Activated CD4-positive, alpha-beta T cell treated with anti-CD3 and anti-CD28 coated beads for 36 hours (primary cell): ENCODE measurements at regions not wholly inside any gene's neighbourhood (a gene's known extent, or its start where the extent isn't known, plus 50 kb on each side); places are given as distances from the start of the nearest gene placed in this dataset.

Experiments used
- ATAC-seq: fragments of 200-7000 bp; cut with Tn5 transposase; one replicate; pipeline ENCODE4 v1.10.0; 2021; ENCODE audit warnings: mild to moderate bottlenecking, moderate library complexity
- CTCF ChIA-PET: fragments of 350-600 bp; sonication (Branson Sonifier 250); formaldehyde crosslinking; loops from one replicate; lab custom pipeline; 2021; ENCODE audit warnings: antibody characterized with exemption; lab: Charles Lee
- POLR2A ChIA-PET: fragments of 350-600 bp; sonication (Branson Sonifier 250); formaldehyde crosslinking; loops from one replicate; lab custom pipeline; 2021; ENCODE audit warnings: antibody characterized with exemption, inconsistent platforms; lab: Charles Lee
- DNase-seq: peaks from one replicate; pipeline ENCODE4 v3.0.0-alpha.2; 2020
- H3K27ac Mint-ChIP-seq: one replicate; pipeline ENCODE4 v1.8.0; 2021; ENCODE audit warnings: mixed read lengths
- H3K27me3 Mint-ChIP-seq: one replicate; pipeline ENCODE4 v1.8.0; 2021; ENCODE audit warnings: mixed read lengths
- H3K36me3 Mint-ChIP-seq: one replicate; pipeline ENCODE4 v1.8.0; 2021; ENCODE audit warnings: low read depth, mixed read lengths
- H3K4me1 Mint-ChIP-seq: one replicate; pipeline ENCODE4 v1.8.0; 2021; ENCODE audit warnings: mixed read lengths
- H3K4me3 Mint-ChIP-seq: one replicate; pipeline ENCODE4 v1.8.0; 2021; ENCODE audit warnings: mild to moderate bottlenecking, moderate library complexity, mixed read lengths
- H3K9me3 Mint-ChIP-seq: one replicate; pipeline ENCODE4 v1.8.0; 2021; ENCODE audit warnings: low read depth, mixed read lengths
- intact Hi-C, 2 experiments: fragments of 100-400 bp; cut with DNase I in 1 of 2; cut with micrococcal nuclease in 1 of 2; formaldehyde crosslinking; loops; one replicate each; pipeline versions ENCODE4 v1.14.2 to v1.15.1; 2022 to 2024; cut with DNase I, micrococcal nuclease

DNA sequence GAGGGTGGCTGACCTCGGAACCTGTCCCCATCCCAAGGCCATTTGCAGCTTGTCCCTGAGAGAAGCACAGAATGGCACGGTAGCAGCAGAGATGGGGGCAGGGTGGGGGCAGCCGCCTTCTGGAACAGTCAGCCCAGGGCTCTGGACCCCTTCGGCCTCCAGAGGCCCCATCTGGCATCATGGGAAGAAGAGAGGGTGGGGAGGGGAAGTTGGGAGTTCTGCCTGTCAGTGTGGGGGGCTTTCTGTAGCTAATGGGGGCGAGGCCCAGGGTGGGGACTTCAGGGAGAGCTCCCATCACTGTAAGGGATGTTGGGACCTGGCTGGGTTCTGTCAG lies 62.9 kb upstream of the ADRA2C start:
- DNase-seq (no peak), ATAC-seq (no peak)
- ChIA-PET CTCF (no interaction called here), POLR2A (no interaction called here)
- Mint-ChIP-seq H3K27me3 (peaks cover 7% of the 10 kb centered on the region), H3K36me3 (no peaks in the 10 kb centered on the region), H3K9me3 (no peaks in the 10 kb centered on the region), H3K4me3 (no peak overlapping the region), H3K27ac (no peak overlapping the region), H3K4me1 (no peaks in the 10 kb centered on the region)
- intact Hi-C loops: no loop called here

DNA sequence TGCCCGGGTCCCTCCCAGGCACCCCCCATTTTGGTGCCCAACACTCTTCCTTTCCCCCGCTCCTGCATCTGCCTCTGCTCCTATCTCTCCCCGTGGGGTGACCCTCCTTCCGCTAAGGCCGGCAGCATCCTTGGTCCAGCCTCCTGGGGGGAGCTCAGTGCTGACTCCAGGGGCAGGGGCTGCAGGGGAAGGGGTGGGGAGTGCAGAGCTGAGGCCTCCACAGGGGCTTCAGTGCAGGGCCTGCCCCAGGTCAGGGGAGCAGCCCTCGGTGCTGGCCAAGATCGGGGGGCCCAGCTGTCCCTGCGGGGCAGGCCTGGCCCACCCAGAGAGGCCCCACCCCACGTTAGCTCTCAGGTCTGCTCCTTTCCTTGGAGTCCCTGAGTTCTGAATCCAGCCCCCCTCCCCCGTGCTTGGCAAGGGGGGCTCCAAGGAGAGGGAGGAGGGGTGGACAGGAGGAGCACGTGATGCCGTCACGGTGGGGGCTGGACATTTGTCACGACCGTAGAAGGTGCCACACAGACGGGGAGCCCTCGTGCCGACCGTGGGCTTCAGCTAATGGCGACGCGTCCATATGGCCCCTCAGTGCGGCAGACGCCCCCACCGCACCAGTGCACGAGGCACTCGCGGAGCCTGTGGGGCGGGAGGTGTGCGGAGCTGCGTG lies 63.5 kb upstream of the ADRA2C start:
- H3K4me1 Mint-ChIP-seq: no peaks in the 10 kb centered on the region
- ATAC-seq (no peak), DNase-seq (no peak)
- ChIA-PET POLR2A (no interaction called here), CTCF (no interaction called here)
- no peak overlapping the region for H3K4me3 Mint-ChIP-seq
- no peak overlapping the region for H3K27ac Mint-ChIP-seq
- H3K27me3 Mint-ChIP-seq: peaks cover 7% of the 10 kb centered on the region
- H3K36me3 Mint-ChIP-seq: no peaks in the 10 kb centered on the region
- no peaks in the 10 kb centered on the region for H3K9me3 Mint-ChIP-seq
- intact Hi-C loops: no loop called here

DNA sequence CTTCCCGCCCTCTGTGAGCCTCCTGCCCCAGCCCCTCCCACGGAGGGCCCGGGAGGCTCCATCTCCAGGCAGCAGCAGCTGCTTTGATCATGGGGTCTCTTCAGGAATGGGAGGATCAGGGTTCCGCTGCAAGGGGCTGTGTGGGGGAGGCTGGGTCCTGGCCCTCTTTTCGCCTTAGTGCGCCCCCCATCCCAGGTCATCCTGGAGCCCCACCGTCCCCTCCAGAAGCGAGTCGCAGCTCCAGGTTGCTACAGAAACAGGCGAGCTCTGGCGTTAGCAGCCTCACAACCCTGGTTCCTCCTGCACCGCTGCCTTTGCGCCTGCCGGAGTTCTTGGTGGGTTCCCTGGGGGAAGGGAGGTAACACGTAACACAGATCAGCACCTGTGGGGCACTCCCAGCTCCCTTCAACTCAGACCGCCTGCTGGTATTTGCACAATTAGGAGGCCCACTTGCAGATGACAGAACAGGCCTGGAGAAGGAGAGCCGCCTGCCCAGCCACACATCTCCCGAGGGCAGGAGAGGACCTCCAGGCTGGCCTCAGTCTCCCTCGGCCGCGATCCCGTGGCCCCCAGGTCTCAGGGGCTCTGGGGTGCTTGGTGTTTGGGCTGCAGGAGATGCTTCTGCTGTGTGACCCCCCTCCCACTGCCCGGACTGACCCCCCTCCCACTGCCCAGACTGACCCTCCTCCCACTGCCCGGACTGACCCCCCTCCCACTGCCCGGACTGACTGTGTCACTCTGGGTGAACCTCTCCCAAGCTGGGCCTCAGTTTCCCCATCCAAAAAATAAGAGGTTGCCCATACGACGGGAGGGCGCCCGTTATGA lies 64.2 kb upstream of the ADRA2C start:
- Mint-ChIP-seq H3K9me3 (peaks cover 6% of the 10 kb centered on the region), H3K27me3 (peaks cover 12% of the 10 kb centered on the region), H3K36me3 (peaks cover under 1% of the 10 kb centered on the region), H3K4me3 (no peak overlapping the region), H3K27ac (no peak overlapping the region), H3K4me1 (no peaks in the 10 kb centered on the region)
- DNase-seq: no peak
- ATAC-seq: no peak
- ChIA-PET POLR2A (no interaction called here), CTCF (interaction anchor here (0.5 kb wide), 1 partner anchor 8 kb away, joined by 4 read pairs; no protein-coding TSS in a partner anchor)
- intact Hi-C loops: no loop called here

DNA sequence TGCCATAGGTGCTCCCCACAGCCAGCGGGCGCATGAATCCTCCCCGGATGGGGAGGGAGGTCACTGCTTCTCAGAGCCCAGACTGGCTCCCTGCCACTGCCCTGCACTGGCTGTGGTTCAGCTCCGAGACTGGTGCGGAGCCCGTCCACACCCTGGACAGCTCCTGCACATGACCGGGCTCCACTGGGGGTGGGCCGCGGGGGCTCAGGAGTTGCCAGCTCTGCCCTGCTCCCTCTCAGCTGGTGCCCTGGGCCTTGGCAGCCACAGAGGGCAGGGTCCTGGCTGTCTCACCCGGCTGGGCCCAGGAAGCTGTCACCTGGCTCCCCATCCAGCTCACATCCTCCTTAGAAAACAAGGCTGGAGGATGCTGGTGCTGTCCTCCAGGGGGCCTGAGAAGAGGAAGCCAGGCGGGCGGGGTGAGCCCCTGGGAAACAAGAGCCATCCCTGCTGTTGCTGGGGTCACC lies 64.9 kb upstream of the ADRA2C start:
- DNase-seq (no peak), ATAC-seq (no peak)
- no peak overlapping the region for H3K27ac Mint-ChIP-seq
- H3K27me3 Mint-ChIP-seq: peaks cover 15% of the 10 kb centered on the region
- peaks cover 2% of the 10 kb centered on the region for H3K36me3 Mint-ChIP-seq
- ChIA-PET POLR2A (no interaction called here), CTCF (no interaction called here)
- no peaks in the 10 kb centered on the region for H3K4me1 Mint-ChIP-seq
- no peak overlapping the region for H3K4me3 Mint-ChIP-seq
- peaks cover 8% of the 10 kb centered on the region for H3K9me3 Mint-ChIP-seq
- intact Hi-C loops: no loop called here

DNA sequence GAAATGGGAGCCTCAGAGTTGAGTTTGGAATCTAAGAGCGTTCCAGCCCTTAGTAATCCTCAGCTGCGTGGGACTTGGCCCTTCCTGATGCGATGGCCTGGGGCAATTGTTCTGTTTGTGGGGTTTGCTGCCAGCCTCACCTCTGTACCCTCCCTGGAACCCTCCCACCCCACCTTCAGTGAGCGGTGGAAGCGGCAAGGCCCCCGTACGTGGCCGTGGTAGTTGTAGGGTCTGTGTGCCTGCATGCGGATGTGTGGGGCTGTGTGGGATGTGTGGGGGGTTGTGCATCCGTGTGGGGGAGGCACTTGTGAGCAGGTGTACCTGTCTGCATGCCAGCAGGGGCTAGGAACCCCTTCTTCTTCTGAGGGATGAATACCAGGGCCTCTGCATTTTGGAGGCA lies 65.4 kb upstream of the ADRA2C start:
- peaks cover 2% of the 10 kb centered on the region for H3K36me3 Mint-ChIP-seq

DNA sequence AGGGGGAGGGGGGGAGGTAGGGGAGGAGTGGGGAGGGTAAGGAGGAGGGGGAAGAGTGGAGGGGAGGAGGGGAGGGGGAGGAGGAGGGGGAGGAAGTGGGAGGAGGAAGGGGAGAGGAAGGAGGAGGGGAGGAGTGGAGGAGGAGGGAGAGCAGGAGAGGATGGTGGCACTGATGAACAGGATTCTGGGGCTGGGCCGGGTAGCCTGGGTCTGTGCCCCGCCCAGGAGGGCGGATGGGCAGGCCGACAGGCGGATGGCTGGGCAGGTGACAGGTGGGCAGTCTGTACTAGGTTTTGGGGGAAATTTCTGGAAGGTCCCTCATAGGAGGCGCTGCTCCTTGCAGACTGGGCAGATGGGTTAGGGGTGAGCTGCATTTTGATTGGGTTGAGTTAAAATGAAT lies 66.0 kb upstream of the ADRA2C start:
- ChIA-PET POLR2A (no interaction called here), CTCF (interaction anchor here (0.5 kb wide), 1 partner anchor 67 kb away, joined by 3 read pairs; no protein-coding TSS in a partner anchor)
- Mint-ChIP-seq H3K27ac (no peak overlapping the region), H3K4me1 (no peaks in the 10 kb centered on the region), H3K36me3 (peaks cover 2% of the 10 kb centered on the region), H3K4me3 (no peak overlapping the region), H3K9me3 (peaks cover 8% of the 10 kb centered on the region), H3K27me3 (peaks cover 15% of the 10 kb centered on the region)
- intact Hi-C loops: no loop called here
- DNase-seq (no peak), ATAC-seq (no peak)

More for the DNA sequence above, 65.4 kb upstream of the ADRA2C start:
- Mint-ChIP-seq H3K27me3 (peaks cover 15% of the 10 kb centered on the region), H3K4me3 (no peak overlapping the region), H3K27ac (no peak overlapping the region), H3K4me1 (no peaks in the 10 kb centered on the region), H3K9me3 (peaks cover 8% of the 10 kb centered on the region)
- POLR2A ChIA-PET: no interaction called here
- no peak for ATAC-seq
- intact Hi-C loops: no loop called here
- CTCF ChIA-PET: interaction anchor here (0.5 kb wide), 1 partner anchor 67 kb away, joined by 3 read pairs; no protein-coding TSS in a partner anchor
- DNase-seq: no peak

DNA sequence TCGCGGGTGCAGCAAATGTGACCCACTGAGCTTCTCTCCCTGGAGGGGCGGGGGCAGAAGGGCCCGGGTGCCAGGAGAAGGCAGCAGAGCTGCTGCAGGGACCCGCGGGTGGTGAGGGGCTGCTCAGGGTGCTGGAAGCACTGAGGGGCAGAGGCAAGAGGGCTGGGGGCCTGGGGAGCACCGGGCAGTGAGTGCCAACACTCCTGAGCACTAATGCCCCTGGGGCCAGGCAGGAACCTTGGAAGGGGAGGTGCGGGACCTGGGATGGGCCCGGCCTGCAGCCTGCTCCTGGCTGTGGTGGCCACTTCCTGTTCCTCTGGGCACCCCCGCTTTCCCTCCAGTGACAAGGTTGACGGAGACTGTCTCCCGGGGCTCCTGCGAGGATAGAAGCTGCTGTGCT lies 66.5 kb upstream of the ADRA2C start:
- no peaks in the 10 kb centered on the region for H3K4me1 Mint-ChIP-seq
- ATAC-seq: no peak
- H3K9me3 Mint-ChIP-seq: peaks cover 8% of the 10 kb centered on the region
- POLR2A ChIA-PET: no interaction called here
- no peak overlapping the region for H3K4me3 Mint-ChIP-seq
- H3K27me3 Mint-ChIP-seq: peaks cover 15% of the 10 kb centered on the region
- peaks cover 2% of the 10 kb centered on the region for H3K36me3 Mint-ChIP-seq
- intact Hi-C loops: no loop called here
- CTCF ChIA-PET: no interaction called here
- no peak overlapping the region for H3K27ac Mint-ChIP-seq
- DNase-seq: no peak

DNA sequence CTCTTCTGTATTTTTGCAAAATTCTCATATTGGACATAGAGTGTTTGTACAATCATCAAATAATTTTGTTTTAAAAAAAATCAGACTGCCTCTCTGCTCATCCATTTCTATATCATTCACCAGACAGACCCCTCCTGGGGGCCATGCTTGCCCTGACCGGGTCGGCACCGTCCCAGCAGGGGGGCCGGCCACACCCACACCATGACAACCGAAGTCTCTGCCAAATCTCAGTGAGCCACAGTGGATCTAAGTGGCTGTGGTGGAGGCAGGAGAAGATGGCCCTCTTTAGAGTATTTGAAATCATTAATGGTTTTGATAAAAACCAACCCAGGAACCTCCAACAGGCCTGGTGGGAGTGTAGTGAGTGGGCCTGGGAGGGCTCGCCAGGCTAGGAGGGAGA lies 66.9 kb upstream of the ADRA2C start:
- DNase-seq (no peak), ATAC-seq (no peak)
- CTCF ChIA-PET: no interaction called here
- no peak overlapping the region for H3K27ac Mint-ChIP-seq
- intact Hi-C loops: no loop called here
- H3K36me3 Mint-ChIP-seq: peaks cover 2% of the 10 kb centered on the region
- no peak overlapping the region for H3K4me3 Mint-ChIP-seq
- H3K27me3 Mint-ChIP-seq: peaks cover 15% of the 10 kb centered on the region
- POLR2A ChIA-PET: no interaction called here
- no peaks in the 10 kb centered on the region for H3K4me1 Mint-ChIP-seq
- H3K9me3 Mint-ChIP-seq: peaks cover 8% of the 10 kb centered on the region

DNA sequence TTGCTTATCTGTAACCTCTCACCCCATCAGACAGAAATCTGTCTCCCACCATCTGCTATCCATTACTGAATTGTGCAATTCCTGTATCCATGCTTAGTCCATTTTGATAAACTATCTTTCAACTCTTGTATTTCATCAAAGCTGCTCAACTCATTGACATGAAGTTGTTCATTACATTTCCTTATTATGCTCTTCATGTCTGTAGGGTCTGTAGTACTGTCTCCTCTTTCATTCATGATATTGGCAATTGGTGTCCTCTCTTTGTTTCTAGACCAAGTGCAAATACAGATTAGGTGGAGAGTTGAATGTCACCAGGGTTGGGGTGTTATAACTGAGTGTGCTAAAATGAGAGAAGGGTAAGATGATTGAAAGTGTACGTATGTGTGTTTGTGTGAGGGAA lies 69.2 kb upstream of the ADRA2C start:
- intact Hi-C loops: no loop called here

DNA sequence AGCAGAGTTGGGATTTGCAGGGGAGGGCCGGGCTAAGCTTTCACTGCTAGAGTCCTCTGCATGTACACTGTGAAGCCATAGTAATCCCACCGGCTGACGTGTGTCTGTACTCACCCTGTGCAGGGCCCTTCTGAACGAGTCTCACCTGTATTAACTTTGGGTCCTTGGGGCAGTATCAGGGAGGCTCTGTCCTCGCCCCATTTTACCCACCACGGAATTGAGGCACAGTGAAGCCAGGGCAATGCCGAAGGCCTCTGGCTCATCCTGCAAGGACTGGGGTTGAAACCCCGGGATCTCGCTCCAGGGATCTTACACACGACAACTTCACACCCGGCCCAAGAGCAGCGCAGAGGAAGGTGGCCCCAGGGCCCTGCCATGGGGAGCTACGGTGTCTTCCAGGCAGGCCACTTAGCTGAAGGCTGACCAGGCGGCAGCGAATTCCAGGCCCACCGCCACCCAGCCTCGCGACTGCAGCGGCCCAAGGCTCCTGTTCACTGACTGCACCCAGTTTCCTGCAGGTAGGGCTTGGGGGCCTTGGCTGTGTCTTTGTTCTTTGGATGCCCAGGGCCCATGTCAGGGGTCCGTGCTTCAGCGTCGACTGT lies 75.5 kb upstream of the ADRA2C start:
- Mint-ChIP-seq H3K27ac (no peak overlapping the region), H3K36me3 (no peaks in the 10 kb centered on the region), H3K27me3 (peaks cover 6% of the 10 kb centered on the region), H3K4me1 (no peaks in the 10 kb centered on the region), H3K9me3 (no peaks in the 10 kb centered on the region), H3K4me3 (no peak overlapping the region)
- intact Hi-C loops: no loop called here
- ChIA-PET POLR2A (no interaction called here), CTCF (no interaction called here)
- ATAC-seq: no peak
- DNase-seq: no peak

More for the DNA sequence above, 69.2 kb upstream of the ADRA2C start:
- H3K4me1 Mint-ChIP-seq: no peaks in the 10 kb centered on the region
- no peak overlapping the region for H3K27ac Mint-ChIP-seq
- ChIA-PET POLR2A (no interaction called here), CTCF (no interaction called here)
- H3K9me3 Mint-ChIP-seq: peaks cover 8% of the 10 kb centered on the region
- DNase-seq (no peak), ATAC-seq (no peak)
- H3K36me3 Mint-ChIP-seq: peaks cover 2% of the 10 kb centered on the region
- H3K27me3 Mint-ChIP-seq: peaks cover 21% of the 10 kb centered on the region
- no peak overlapping the region for H3K4me3 Mint-ChIP-seq

DNA sequence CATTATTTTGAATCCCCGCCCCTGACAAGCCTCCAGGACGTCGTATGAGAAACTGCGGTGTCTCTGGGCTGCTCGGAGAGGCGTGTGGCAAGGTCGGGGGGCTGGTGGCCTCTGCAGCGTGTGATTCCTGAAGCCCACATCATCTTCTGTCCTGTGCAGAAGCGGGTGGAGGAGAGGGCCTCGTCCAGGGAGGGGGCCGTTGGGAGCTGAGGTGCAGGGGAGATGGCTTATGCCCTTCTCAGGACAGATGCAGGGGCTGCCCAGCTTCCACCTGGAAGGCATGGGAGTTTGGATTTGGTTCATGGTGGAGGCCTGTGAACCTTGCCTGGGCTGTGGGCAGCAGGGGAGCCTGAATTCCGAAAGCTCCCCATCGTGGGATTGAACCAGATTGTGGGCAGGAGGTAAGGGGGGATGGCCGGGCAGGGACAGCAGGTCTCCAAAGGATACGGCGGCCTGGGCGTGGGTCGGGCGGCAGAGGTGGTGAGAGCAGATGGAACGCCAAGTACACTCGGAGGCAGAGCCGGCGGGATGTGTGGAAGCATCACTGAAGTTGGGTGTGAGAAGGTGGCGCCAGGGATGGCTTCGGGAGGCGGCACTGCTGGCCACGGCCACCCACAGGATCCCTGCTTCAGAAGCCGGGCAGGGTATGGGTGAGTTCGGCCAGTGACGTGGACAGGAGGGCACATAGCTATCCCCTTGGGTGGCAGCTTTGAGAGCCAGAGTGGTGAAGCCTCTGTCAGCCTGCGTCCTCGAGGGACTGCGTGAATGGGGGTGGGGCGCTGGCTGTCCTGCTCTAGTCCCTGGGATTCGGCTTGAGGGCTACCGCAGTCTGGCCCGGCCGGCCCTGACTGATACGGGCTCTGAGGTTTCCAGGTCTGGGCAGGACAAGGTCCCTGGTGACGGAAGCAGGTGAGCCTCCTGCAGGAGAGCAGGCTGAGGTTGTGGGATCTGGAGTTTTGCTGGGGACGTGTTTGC lies 76.3 kb upstream of the ADRA2C start:
- POLR2A ChIA-PET: no interaction called here
- no peak overlapping the region for H3K4me3 Mint-ChIP-seq
- H3K9me3 Mint-ChIP-seq: no peaks in the 10 kb centered on the region
- H3K27me3 Mint-ChIP-seq: peaks cover 6% of the 10 kb centered on the region
- no peaks in the 10 kb centered on the region for H3K4me1 Mint-ChIP-seq
- no peaks in the 10 kb centered on the region for H3K36me3 Mint-ChIP-seq
- DNase-seq: no peak
- no peak overlapping the region for H3K27ac Mint-ChIP-seq
- CTCF ChIA-PET: no interaction called here
- intact Hi-C loops: no loop called here
- ATAC-seq: no peak
